ENCODE measurements at regions not wholly inside any gene's neighbourhood (a gene's known extent, or its start where the extent isn't known, plus 50 kb on each side); places are given as distances from the start of the nearest gene placed in this dataset.

- no peaks in the 10 kb centered on the region for H3K9me2 ChIP-seq (ENCODE audit: insufficient read depth)
- BruUV-seq (replicated peaks), result no TSS peak
- no peaks in the 10 kb centered on the region for H3K36me3 ChIP-seq (ENCODE audit: control insufficient read depth in 1 of 2, insufficient read depth in 2 of 2, low read length in 2 of 2)
- RAD21 ChIA-PET (ENCODE audit: low non-redundant PET in 1 of 2, low total read pairs in 2 of 2, uncharacterized antibody in 2 of 2, unreplicated experiment in 2 of 2), result no interaction called here
- POLR2A ChIA-PET, result no interaction called here
- TF ChIP-seq FOSL1 (IDR thresholded peaks at IDR 0.05; ENCODE audit: low read depth), result no peak
- no peak for TF ChIP-seq CTCF (IDR thresholded peaks at IDR 0.05 in 2 of 3, conservative IDR thresholded peaks at IDR 0.05 in 1 of 3; ENCODE audit: borderline replicate concordance in 1 of 3, insufficient read depth in 1 of 3, low read depth in 2 of 3, low read length in 2 of 3)
- no peak for TF ChIP-seq POLR2AphosphoS5 (IDR thresholded peaks at IDR 0.05; ENCODE audit: low read depth, low read length)
- TF ChIP-seq TCF7L2 (IDR thresholded peaks at IDR 0.05; ENCODE audit: borderline replicate concordance, extremely low read depth, insufficient read depth, insufficient read length), result no peak
- TF ChIP-seq SRF (IDR thresholded peaks at IDR 0.05; ENCODE audit: low read depth), result no peak
- no peak for TF ChIP-seq YY1 (IDR thresholded peaks at IDR 0.05; ENCODE audit: extremely low read depth, insufficient replicate concordance, low read depth, low read length)
- TF ChIP-seq ZNF274 (IDR thresholded peaks at IDR 0.05; ENCODE audit: low read depth, low read length), result no peak
- TF ChIP-seq EGR1 (IDR thresholded peaks at IDR 0.05; ENCODE audit: low read depth), result no peak
- no peak for TF ChIP-seq EZH2 (IDR thresholded peaks at IDR 0.05)
- TF ChIP-seq ZFX (IDR thresholded peaks at IDR 0.05), result no peak
- ATAC-seq (no peak), DNase-seq (ENCODE audit: low read depth, low spot score) (no peak)
- H3K4me3 ChIP-seq (replicated peaks in 1 of 2; ENCODE audit: low read depth in 1 of 2, low read length in 2 of 2), result no peak overlapping the region
- no peaks in the 10 kb centered on the region for H3K79me2 ChIP-seq (ENCODE audit: insufficient read depth, low read length)
- H3K9ac ChIP-seq (ENCODE audit: low read length), result no peak overlapping the region
- no peaks in the 10 kb centered on the region for H3K9me3 ChIP-seq (ENCODE audit: control insufficient read depth in 1 of 2, insufficient read depth in 1 of 2, low read depth in 1 of 2, low read length in 2 of 2)
- H4K20me1 ChIP-seq (ENCODE audit: insufficient read depth), result no peaks in the 10 kb centered on the region
- no peaks in the 10 kb centered on the region for H3K4me1 ChIP-seq (ENCODE audit: control insufficient read depth in 1 of 2, insufficient read depth in 2 of 2, low read length in 2 of 2)
- H2AFZ ChIP-seq (ENCODE audit: low read depth, low read length, poor library complexity, severe bottlenecking), result no peak overlapping the region
- CTCF ChIA-PET, result no interaction called here
- H3K27ac ChIP-seq (ENCODE audit: low read depth, low read length), result no peak overlapping the region
- intact Hi-C loops (cut with micrococcal nuclease), result no loop called here
- no peak overlapping the region for H3K4me2 ChIP-seq (ENCODE audit: low read length)
- H3K27me3 ChIP-seq (ENCODE audit: insufficient read depth, low read length), result no peaks in the 10 kb centered on the region
Observed at GRCh38 chr3:157938154-157938779, 168.0 kb downstream of the SHOX2 start.
